ENCODE measurements at regions not wholly inside any gene's neighbourhood (a gene's known extent, or its start where the extent isn't known, plus 50 kb on each side); places are given as distances from the start of the nearest gene placed in this dataset.

DNA sequence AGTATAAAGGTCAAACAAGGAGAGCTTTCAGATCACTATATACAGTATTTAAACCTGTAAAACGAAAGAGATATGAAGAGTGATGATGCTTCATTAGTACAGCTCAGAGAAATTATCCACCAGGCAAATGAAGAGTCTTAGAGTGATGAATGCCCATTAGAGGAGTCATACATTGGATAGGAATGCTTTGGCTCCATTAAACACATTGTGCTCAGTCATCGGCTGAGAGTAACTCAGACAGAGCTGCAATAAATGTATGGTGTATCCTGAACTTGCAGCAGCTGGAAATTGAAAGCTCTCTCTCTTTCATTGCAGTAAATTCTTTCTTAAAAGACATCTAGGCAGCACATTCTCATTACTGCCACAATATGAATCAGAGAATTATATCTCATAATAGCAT lies 340.8 kb upstream of the SPHKAP start:
- no peak overlapping the region for H3K4me3 ChIP-seq (ENCODE audit: low read depth in 2 of 2, low read length in 2 of 2)
- DNase-seq (ENCODE audit: low read depth, low spot score): no peak

DNA sequence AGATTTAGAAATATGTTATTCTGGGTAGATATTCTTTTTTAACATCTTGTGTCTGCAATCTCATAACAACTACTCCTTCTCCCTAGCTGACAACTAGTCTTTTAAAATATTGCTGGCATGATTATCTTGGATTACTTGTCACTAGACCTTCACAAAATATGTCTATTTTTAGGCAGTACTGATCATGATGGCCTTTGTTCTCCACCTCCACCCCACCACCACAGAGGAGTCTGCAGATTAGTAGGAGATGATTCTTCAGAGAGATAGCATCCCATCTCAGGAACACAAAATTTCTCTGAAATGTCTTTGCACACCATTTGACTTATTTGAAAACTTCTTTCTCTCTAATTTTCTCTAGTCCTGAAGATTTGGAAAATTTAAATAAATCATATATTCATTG lies 338.1 kb upstream of the SPHKAP start:
- CTCF ChIA-PET: no interaction called here

More for the DNA sequence above, 340.8 kb upstream of the SPHKAP start:
- Histone ChIP-seq H3K4me1 (ENCODE audit: control insufficient read depth, insufficient read depth, low read length) (no peaks in the 10 kb centered on the region), H3K9me3 (ENCODE audit: control insufficient read depth, insufficient read depth, low read depth, low read length) (no peaks in the 10 kb centered on the region), H3K36me3 (ENCODE audit: control insufficient read depth, insufficient read depth, low read length) (no peaks in the 10 kb centered on the region), H3K27me3 (ENCODE audit: control insufficient read depth, insufficient read depth, low read length) (no peaks in the 10 kb centered on the region), H3K27ac (ENCODE audit: low read length) (no peak overlapping the region)
- ChIA-PET CTCF (no interaction called here), POLR2A (no interaction called here)
- no TSS peak for BruUV-seq (replicated peaks)
- ATAC-seq: no peak
- intact Hi-C loops (cut with micrococcal nuclease; ENCODE audit: unreplicated experiment): no loop called here
- TF ChIP-seq POLR2AphosphoS5 (IDR thresholded peaks at IDR 0.05; ENCODE audit: low read depth, low read length) (no peak), SIN3A (IDR thresholded peaks at IDR 0.05; ENCODE audit: borderline replicate concordance, insufficient read depth, low read depth, low read length) (no peak), TCF7L2 (IDR thresholded peaks at IDR 0.05; ENCODE audit: low read depth, low read length) (no peak)
- TF ChIP-seq, protein P1, sequence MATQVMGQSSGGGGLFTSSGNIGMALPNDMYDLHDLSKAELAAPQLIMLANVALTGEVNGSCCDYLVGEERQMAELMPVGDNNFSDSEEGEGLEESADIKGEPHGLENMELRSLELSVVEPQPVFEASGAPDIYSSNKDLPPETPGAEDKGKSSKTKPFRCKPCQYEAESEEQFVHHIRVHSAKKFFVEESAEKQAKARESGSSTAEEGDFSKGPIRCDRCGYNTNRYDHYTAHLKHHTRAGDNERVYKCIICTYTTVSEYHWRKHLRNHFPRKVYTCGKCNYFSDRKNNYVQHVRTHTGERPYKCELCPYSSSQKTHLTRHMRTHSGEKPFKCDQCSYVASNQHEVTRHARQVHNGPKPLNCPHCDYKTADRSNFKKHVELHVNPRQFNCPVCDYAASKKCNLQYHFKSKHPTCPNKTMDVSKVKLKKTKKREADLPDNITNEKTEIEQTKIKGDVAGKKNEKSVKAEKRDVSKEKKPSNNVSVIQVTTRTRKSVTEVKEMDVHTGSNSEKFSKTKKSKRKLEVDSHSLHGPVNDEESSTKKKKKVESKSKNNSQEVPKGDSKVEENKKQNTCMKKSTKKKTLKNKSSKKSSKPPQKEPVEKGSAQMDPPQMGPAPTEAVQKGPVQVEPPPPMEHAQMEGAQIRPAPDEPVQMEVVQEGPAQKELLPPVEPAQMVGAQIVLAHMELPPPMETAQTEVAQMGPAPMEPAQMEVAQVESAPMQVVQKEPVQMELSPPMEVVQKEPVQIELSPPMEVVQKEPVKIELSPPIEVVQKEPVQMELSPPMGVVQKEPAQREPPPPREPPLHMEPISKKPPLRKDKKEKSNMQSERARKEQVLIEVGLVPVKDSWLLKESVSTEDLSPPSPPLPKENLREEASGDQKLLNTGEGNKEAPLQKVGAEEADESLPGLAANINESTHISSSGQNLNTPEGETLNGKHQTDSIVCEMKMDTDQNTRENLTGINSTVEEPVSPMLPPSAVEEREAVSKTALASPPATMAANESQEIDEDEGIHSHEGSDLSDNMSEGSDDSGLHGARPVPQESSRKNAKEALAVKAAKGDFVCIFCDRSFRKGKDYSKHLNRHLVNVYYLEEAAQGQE (IDR thresholded peaks at IDR 0.05; ENCODE audit: insufficient read depth in 1 of 2, low read depth in 2 of 2, low read length in 1 of 2): no peak
- TF ChIP-seq, protein P2, sequence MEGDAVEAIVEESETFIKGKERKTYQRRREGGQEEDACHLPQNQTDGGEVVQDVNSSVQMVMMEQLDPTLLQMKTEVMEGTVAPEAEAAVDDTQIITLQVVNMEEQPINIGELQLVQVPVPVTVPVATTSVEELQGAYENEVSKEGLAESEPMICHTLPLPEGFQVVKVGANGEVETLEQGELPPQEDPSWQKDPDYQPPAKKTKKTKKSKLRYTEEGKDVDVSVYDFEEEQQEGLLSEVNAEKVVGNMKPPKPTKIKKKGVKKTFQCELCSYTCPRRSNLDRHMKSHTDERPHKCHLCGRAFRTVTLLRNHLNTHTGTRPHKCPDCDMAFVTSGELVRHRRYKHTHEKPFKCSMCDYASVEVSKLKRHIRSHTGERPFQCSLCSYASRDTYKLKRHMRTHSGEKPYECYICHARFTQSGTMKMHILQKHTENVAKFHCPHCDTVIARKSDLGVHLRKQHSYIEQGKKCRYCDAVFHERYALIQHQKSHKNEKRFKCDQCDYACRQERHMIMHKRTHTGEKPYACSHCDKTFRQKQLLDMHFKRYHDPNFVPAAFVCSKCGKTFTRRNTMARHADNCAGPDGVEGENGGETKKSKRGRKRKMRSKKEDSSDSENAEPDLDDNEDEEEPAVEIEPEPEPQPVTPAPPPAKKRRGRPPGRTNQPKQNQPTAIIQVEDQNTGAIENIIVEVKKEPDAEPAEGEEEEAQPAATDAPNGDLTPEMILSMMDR (IDR thresholded peaks at IDR 0.05): no peak
- in situ Hi-C loops (cut with HindIII; ENCODE audit: low pct_unique_long_range_greater_than_20kb, low sequenced_read_pairs): no loop called here

More for the DNA sequence above, 338.1 kb upstream of the SPHKAP start:
- Histone ChIP-seq H3K4me1 (ENCODE audit: control insufficient read depth, insufficient read depth, low read length) (no peaks in the 10 kb centered on the region), H3K27me3 (ENCODE audit: control insufficient read depth, insufficient read depth, low read length) (no peaks in the 10 kb centered on the region), H3K9me3 (ENCODE audit: control insufficient read depth, insufficient read depth, low read depth, low read length) (no peaks in the 10 kb centered on the region), H3K4me3 (ENCODE audit: low read depth in 2 of 2, low read length in 2 of 2) (no peak overlapping the region), H3K27ac (ENCODE audit: low read length) (no peak overlapping the region), H3K36me3 (ENCODE audit: control insufficient read depth, insufficient read depth, low read length) (no peaks in the 10 kb centered on the region)
- intact Hi-C loops (cut with micrococcal nuclease; ENCODE audit: unreplicated experiment): no loop called here
- ATAC-seq (no peak), DNase-seq (ENCODE audit: low read depth, low spot score) (no peak)
- POLR2A ChIA-PET: no interaction called here
- BruUV-seq (replicated peaks): no TSS peak
- in situ Hi-C loops (cut with HindIII; ENCODE audit: low pct_unique_long_range_greater_than_20kb, low sequenced_read_pairs): no loop called here
- TF ChIP-seq, protein P2 (IDR thresholded peaks at IDR 0.05): no peak
- TF ChIP-seq POLR2AphosphoS5 (IDR thresholded peaks at IDR 0.05; ENCODE audit: low read depth, low read length) (no peak), SIN3A (IDR thresholded peaks at IDR 0.05; ENCODE audit: borderline replicate concordance, insufficient read depth, low read depth, low read length) (no peak), TCF7L2 (IDR thresholded peaks at IDR 0.05; ENCODE audit: low read depth, low read length) (no peak)
- TF ChIP-seq, protein P1 (IDR thresholded peaks at IDR 0.05; ENCODE audit: insufficient read depth in 1 of 2, low read depth in 2 of 2, low read length in 1 of 2): no peak

Data from Panc1 (cell line).